ENCODE measurements at regions not wholly inside any gene's neighbourhood (a gene's known extent, or its start where the extent isn't known, plus 50 kb on each side); places are given as distances from the start of the nearest gene placed in this dataset.

- no peak for TF ChIP-seq POLR2A (IDR thresholded peaks at IDR 0.05; ENCODE audit: low read depth, low read length)
- TF ChIP-seq POLR2AphosphoS5 (IDR thresholded peaks at IDR 0.05; ENCODE audit: low read depth, low read length), result no peak
- TF ChIP-seq TAF1 (IDR thresholded peaks at IDR 0.05; ENCODE audit: borderline replicate concordance, low read depth, low read length), result no peak
Observed at GRCh38 chr1:65049941-65050713, 83.8 kb upstream of the JAK1 start.
